SU-DHL-6 (cell line): ENCODE measurements at regions not wholly inside any gene's neighbourhood (a gene's known extent, or its start where the extent isn't known, plus 50 kb on each side); places are given as distances from the start of the nearest gene placed in this dataset.

ENCODE experiments used
- H2AFZ ChIP-seq: fragments of 200-600 bp; sonication (generic); 2 replicates; pipeline ENCODE4 v1.6.1; 2014; ENCODE audit warnings: low read depth, mild to moderate bottlenecking, moderate library complexity, mixed read lengths, antibody characterized with exemption, low read length; ENCODE audit not compliant: severe bottlenecking
- H3F3A ChIP-seq: fragments of 200-600 bp; shearing (Covaris generic); 2 replicates; pipeline ENCODE4 v1.6.0; 2016; ENCODE audit warnings: antibody characterized with exemption, mild to moderate bottlenecking; ENCODE audit not compliant: insufficient read depth
- H3K27ac ChIP-seq: fragments of 200-600 bp; sonication (generic); 2 replicates; pipeline ENCODE4 v1.5.1; 2016; ENCODE audit warnings: low read depth, mild to moderate bottlenecking, low read length, moderate library complexity, mixed read lengths
- H3K27me3 ChIP-seq: fragments of 200-600 bp; sonication (generic), shearing (Covaris generic); 2 replicates; pipeline ENCODE4 v1.6.0; 2014; ENCODE audit warnings: mild to moderate bottlenecking, low read length
- H3K36me3 ChIP-seq: fragments of 200-600 bp; sonication (generic); 2 replicates; pipeline ENCODE4 v1.6.1; 2014; ENCODE audit warnings: mild to moderate bottlenecking, low read length, mixed read lengths
- H3K4me2 ChIP-seq: fragments of 300-600, 200-600 bp; shearing (Covaris generic), sonication (generic); 2 replicates; pipeline ENCODE4 v1.6.0; 2014; ENCODE audit warnings: low read length, low read depth, mild to moderate bottlenecking; ENCODE audit not compliant: poor library complexity, severe bottlenecking
- H3K4me3 ChIP-seq: fragments of 200-600 bp; sonication (generic); 2 replicates; pipeline ENCODE4 v1.5.1; 2014; ENCODE audit warnings: antibody characterized with exemption, low read length, mild to moderate bottlenecking, mixed read lengths; ENCODE audit not compliant: insufficient read depth, poor library complexity, severe bottlenecking
- H3K79me2 ChIP-seq: fragments of 200-600 bp; sonication (generic); 2 replicates; pipeline ENCODE4 v1.6.1; 2014; ENCODE audit warnings: mild to moderate bottlenecking, low read length, moderate library complexity; ENCODE audit not compliant: insufficient read depth
- H3K9ac ChIP-seq: fragments of 200-600 bp; sonication (generic); 2 replicates; pipeline ENCODE4 v1.7.0; 2014; ENCODE audit warnings: mild to moderate bottlenecking, low read length
- H3K9me2 ChIP-seq: fragments of 200-600 bp; sonication (generic); replicated peaks from 2 replicates; pipeline ENCODE4 v1.6.1; 2014; ENCODE audit warnings: low read length; ENCODE audit not compliant: insufficient read depth
- H3K9me3 ChIP-seq: fragments of 200-600 bp; sonication (generic); 2 replicates; pipeline ENCODE4 v1.6.1; 2014; ENCODE audit warnings: low read length, mixed read lengths; ENCODE audit not compliant: insufficient read depth
- H4K20me1 ChIP-seq: fragments of 200-600 bp; sonication (generic); 2 replicates; pipeline ENCODE4 v1.6.1; 2014; ENCODE audit warnings: low read depth, mild to moderate bottlenecking, antibody characterized with exemption, low read length, moderate library complexity, mixed read lengths
- CTCF ChIP-seq: fragments of 200-600 bp; sonication (generic); IDR thresholded peaks from one replicate; pipeline ENCODE4 v1.5.1; 2017; ENCODE audit warnings: antibody characterized with exemption, mild to moderate bottlenecking, low read length, moderate library complexity; ENCODE audit not compliant: insufficient read depth, poor library complexity, severe bottlenecking
- EZH2phosphoT487 ChIP-seq: fragments of 200-600 bp; sonication (generic), shearing (Covaris generic); conservative IDR thresholded peaks from 2 replicates; pipeline ENCODE4 v1.6.1; 2018; ENCODE audit warnings: mild to moderate bottlenecking, antibody characterized with exemption, low read length, moderate library complexity, mixed read lengths

DNA sequence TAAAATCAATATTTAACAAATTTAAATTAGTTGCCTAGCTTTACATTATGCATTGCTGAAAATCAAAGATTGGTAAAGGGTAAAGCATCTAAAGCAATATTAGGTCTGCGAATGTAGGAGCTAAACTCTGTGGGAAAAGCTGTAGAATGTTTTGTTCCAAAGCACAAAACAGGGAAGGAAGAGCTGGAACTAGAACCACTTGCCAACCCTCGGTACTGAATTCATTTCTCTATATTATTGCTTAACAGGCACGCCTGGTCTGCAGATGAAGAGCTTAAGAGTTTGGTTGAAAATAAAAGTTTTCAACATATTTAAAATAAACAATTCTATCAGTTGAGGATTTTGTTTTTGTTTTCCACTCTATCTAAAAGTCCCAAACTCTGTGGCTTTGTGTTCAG lies 1252.8 kb upstream of the SEL1L start:
- Histone ChIP-seq H3K9me3 (no peaks in the 10 kb centered on the region), H3K27ac (no peak overlapping the region), H2AFZ (no peak overlapping the region), H3F3A (no peaks in the 10 kb centered on the region), H3K36me3 (no peaks in the 10 kb centered on the region), H3K27me3 (no peaks in the 10 kb centered on the region), H3K9me2 (no peaks in the 10 kb centered on the region), H3K4me2 (no peak overlapping the region), H3K4me3 (no peak overlapping the region), H3K79me2 (no peaks in the 10 kb centered on the region), H4K20me1 (no peaks in the 10 kb centered on the region), H3K9ac (no peak overlapping the region)
- TF ChIP-seq CTCF (no peak), EZH2phosphoT487 (no peak)

GRCh38 chr14:82796086-82796485 lies 1262.4 kb upstream of the SEL1L start:
- Histone ChIP-seq H3K36me3 (no peaks in the 10 kb centered on the region), H3K27ac (no peak overlapping the region), H3K27me3 (no peaks in the 10 kb centered on the region), H3F3A (no peaks in the 10 kb centered on the region), H3K79me2 (no peaks in the 10 kb centered on the region), H3K4me2 (no peak overlapping the region), H3K9ac (no peak overlapping the region), H2AFZ (no peak overlapping the region), H4K20me1 (no peaks in the 10 kb centered on the region), H3K9me2 (no peaks in the 10 kb centered on the region), H3K9me3 (no peaks in the 10 kb centered on the region), H3K4me3 (no peak overlapping the region)
- TF ChIP-seq EZH2phosphoT487 (no peak), CTCF (no peak)

DNA sequence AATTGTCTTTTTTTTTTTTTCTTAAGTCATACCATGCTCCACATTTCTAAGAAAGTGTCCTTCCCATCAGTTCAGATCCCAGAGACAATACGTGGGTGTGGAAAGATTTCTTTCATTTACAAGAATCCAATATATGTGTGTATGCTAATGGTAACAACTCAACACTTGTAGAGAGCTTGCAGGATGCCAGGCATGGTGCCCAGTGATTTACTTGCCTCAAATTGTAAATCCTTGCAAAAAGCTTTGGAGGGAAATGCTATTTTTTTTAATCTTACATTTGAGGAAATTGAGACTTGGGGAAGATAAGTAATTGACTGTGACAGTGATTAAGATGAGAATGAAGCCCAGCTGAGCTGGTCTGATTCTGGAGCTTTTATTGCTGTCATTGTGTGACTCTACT lies 1264.6 kb upstream of the SEL1L start:
- no peaks in the 10 kb centered on the region for H3K79me2 ChIP-seq
- H4K20me1 ChIP-seq: no peaks in the 10 kb centered on the region
- no peak overlapping the region for H3K4me3 ChIP-seq
- no peaks in the 10 kb centered on the region for H3K27me3 ChIP-seq
- H3K4me2 ChIP-seq: no peak overlapping the region
- H2AFZ ChIP-seq: no peak overlapping the region
- no peaks in the 10 kb centered on the region for H3K36me3 ChIP-seq
- H3K9me3 ChIP-seq: no peaks in the 10 kb centered on the region
- H3K9ac ChIP-seq: no peak overlapping the region
- no peaks in the 10 kb centered on the region for H3F3A ChIP-seq
- no peaks in the 10 kb centered on the region for H3K9me2 ChIP-seq
- no peak overlapping the region for H3K27ac ChIP-seq
- TF ChIP-seq EZH2phosphoT487: no peak
- no peak for TF ChIP-seq CTCF
